H1 (cell line): ENCODE measurements at regions not wholly inside any gene's neighbourhood (a gene's known extent, or its start where the extent isn't known, plus 50 kb on each side); places are given as distances from the start of the nearest gene placed in this dataset.

Source experiments
- CTCF ChIA-PET: fragments of 300-600 bp; sonication (Branson Sonifier 250); formaldehyde crosslinking; loops from one replicate; lab custom pipeline; 2021; ENCODE audit not compliant: partially characterized antibody; lab: Charles Lee
- POLR2A ChIA-PET: fragments of 300-600 bp; sonication (Branson Sonifier 250); formaldehyde crosslinking; loops from one replicate; lab custom pipeline; 2021; ENCODE audit warnings: inconsistent platforms; ENCODE audit not compliant: partially characterized antibody; lab: Charles Lee
- DNase-seq, 2 experiments: peaks; one replicate each; pipeline versions ENCODE4 v3.0.0 to v3.0.0-alpha.2; 2010 to 2022; ENCODE audit warnings: low spot score in 2 of 2, low read depth in 1 of 2, mixed read lengths in 1 of 2
- FAIRE-seq: peaks from 2 replicates; lab custom pipeline; 2011; peaks lifted over from hg19 to GRCh38; lab: Jason Lieb, UNC
- H2AFZ ChIP-seq: 2 replicates; pipeline ENCODE4 v1.8.1; 2012; ENCODE audit warnings: low read length, inconsistent platforms
- H2AK5ac ChIP-seq: 2 replicates; pipeline ENCODE4 v1.6.1; 2013; ENCODE audit warnings: low read depth, low read length
- H2BK120ac ChIP-seq: replicated peaks from 2 replicates; pipeline ENCODE3; 2013; ENCODE audit warnings: low read depth, low read length, inconsistent platforms
- H2BK12ac ChIP-seq: 2 replicates; pipeline ENCODE4 v1.6.1; 2013; ENCODE audit warnings: low read depth, low read length
- H2BK15ac ChIP-seq: 2 replicates; pipeline ENCODE4 v1.6.1; 2013; ENCODE audit warnings: low read length
- H2BK20ac ChIP-seq: 2 replicates; pipeline ENCODE4 v1.6.1; 2013; ENCODE audit warnings: low read length
- H2BK5ac ChIP-seq: 2 replicates; pipeline ENCODE4 v1.6.1; 2013; ENCODE audit warnings: low read depth, low read length
- H3K14ac ChIP-seq: 2 replicates; pipeline ENCODE4 v1.6.1; 2013; ENCODE audit warnings: inconsistent platforms; ENCODE audit not compliant: insufficient read length
- H3K18ac ChIP-seq: 2 replicates; pipeline ENCODE4 v1.6.1; 2013; ENCODE audit warnings: low read length; ENCODE audit errors: extremely low read depth
- H3K23ac ChIP-seq: 2 replicates; pipeline ENCODE4 v1.6.1; 2013; ENCODE audit warnings: inconsistent platforms; ENCODE audit not compliant: insufficient read length
- H3K23me2 ChIP-seq: 2 replicates; pipeline ENCODE4 v1.6.1; 2013; ENCODE audit warnings: low read depth, low read length
- H3K27ac ChIP-seq: 2 replicates; pipeline ENCODE4 v1.6.1; 2011; ENCODE audit warnings: low read depth, low read length, inconsistent platforms
- H3K27me3 ChIP-seq, 4 experiments: replicated peaks in 1 of 4; 1 replicate in 1 of 4; 2 replicates in 3 of 4; pipeline versions ENCODE4 v1.6.1 to v1.8.1; 2011 to 2013; ENCODE audit warnings: low read length in 3 of 4, mild to moderate bottlenecking in 3 of 4, inconsistent platforms in 2 of 4, mixed read lengths in 2 of 4, moderate library complexity in 1 of 4; ENCODE audit not compliant: control insufficient read depth in 3 of 4, insufficient read depth in 3 of 4; ENCODE audit errors: extremely low read depth in 1 of 4
- H3K36me3 ChIP-seq, 4 experiments: 2 replicates each; pipeline versions ENCODE4 v1.6.1 to v1.8.1; 2011 to 2013; ENCODE audit warnings: mild to moderate bottlenecking in 4 of 4, low read length in 3 of 4, moderate library complexity in 2 of 4, control low read depth in 1 of 4, inconsistent platforms in 1 of 4; ENCODE audit not compliant: insufficient read depth in 4 of 4, control insufficient read depth in 2 of 4
- H3K4ac ChIP-seq: replicated peaks from 2 replicates; pipeline ENCODE3; 2013; ENCODE audit warnings: low read length, low read depth, mixed read lengths, inconsistent platforms; ENCODE audit not compliant: insufficient read length
- H3K4me1 ChIP-seq, 4 experiments: replicated peaks in 1 of 4; 1 replicate in 1 of 4; 2 replicates in 3 of 4; pipeline versions ENCODE4 v1.6.1 to v1.8.1; 2011 to 2013; ENCODE audit warnings: low read length in 3 of 4, inconsistent platforms in 2 of 4, mixed read lengths in 1 of 4; ENCODE audit not compliant: insufficient read depth in 4 of 4, control insufficient read depth in 3 of 4
- H3K4me2 ChIP-seq, 2 experiments: 2 replicates each; pipeline versions ENCODE4 v1.6.1 to v1.8.1; 2011 to 2013; ENCODE audit warnings: low read depth in 2 of 2, low read length in 2 of 2, control low read depth in 1 of 2, inconsistent platforms in 1 of 2, mild to moderate bottlenecking in 1 of 2; ENCODE audit not compliant: insufficient read depth in 1 of 2
- H3K4me3 ChIP-seq, 4 experiments: fragments of 200-600, 300-600 bp in 1 of 4; sonication (generic), shearing (Covaris generic), sonication (Bioruptor Twin) in 1 of 4; 2 replicates each; pipeline versions ENCODE4 v1.5.1 to v1.8.1; 2011 to 2016; ENCODE audit warnings: low read length in 4 of 4, low read depth in 3 of 4, control low read depth in 2 of 4, inconsistent platforms in 2 of 4, mild to moderate bottlenecking in 2 of 4, mixed read lengths in 1 of 4, moderate library complexity in 1 of 4; ENCODE audit not compliant: insufficient read depth in 2 of 4; ENCODE audit errors: extremely low read depth in 1 of 4
- H3K56ac ChIP-seq: replicated peaks from 2 replicates; pipeline ENCODE3; 2013; ENCODE audit warnings: low read depth, mild to moderate bottlenecking, mixed read lengths, low read length, inconsistent platforms; ENCODE audit not compliant: insufficient read length
- H3K79me1 ChIP-seq: 2 replicates; pipeline ENCODE4 v1.6.1; 2013; ENCODE audit warnings: low read depth, low read length, control low read depth
- H3K79me2 ChIP-seq, 2 experiments: 2 replicates each; pipeline versions ENCODE4 v1.6.1 to v1.8.1; 2012 to 2013; ENCODE audit warnings: low read length in 2 of 2, mild to moderate bottlenecking in 2 of 2, inconsistent platforms in 1 of 2; ENCODE audit not compliant: insufficient read depth in 2 of 2, control insufficient read depth in 1 of 2
- H3K9ac ChIP-seq, 4 experiments: replicated peaks in 1 of 4; 1 replicate in 1 of 4; 2 replicates in 3 of 4; pipeline versions ENCODE4 v1.6.1 to v1.8.1; 2011 to 2013; ENCODE audit warnings: low read depth in 3 of 4, low read length in 3 of 4, control low read depth in 2 of 4, mild to moderate bottlenecking in 2 of 4, moderate library complexity in 2 of 4, inconsistent platforms in 1 of 4; ENCODE audit errors: extremely low read depth in 1 of 4
- H3K9me3 ChIP-seq, 2 experiments: 2 replicates each; pipeline versions ENCODE4 v1.6.1 to v1.8.1; 2012 to 2013; ENCODE audit warnings: mild to moderate bottlenecking in 2 of 2, moderate library complexity in 2 of 2, control low read depth in 1 of 2, inconsistent platforms in 1 of 2, low read depth in 1 of 2, low read length in 1 of 2, mixed read lengths in 1 of 2; ENCODE audit not compliant: insufficient read depth in 2 of 2
- H4K20me1 ChIP-seq, 2 experiments: replicated peaks in 1 of 2; 2 replicates each; pipeline versions ENCODE3 to v1.8.1; 2011 to 2013; ENCODE audit warnings: inconsistent platforms in 2 of 2, low read length in 2 of 2, mild to moderate bottlenecking in 1 of 2; ENCODE audit not compliant: insufficient read depth in 2 of 2, control insufficient read depth in 1 of 2
- H4K5ac ChIP-seq: 2 replicates; pipeline ENCODE4 v1.6.1; 2013; ENCODE audit warnings: low read length, low read depth, mixed read lengths, inconsistent platforms; ENCODE audit not compliant: insufficient read length
- H4K8ac ChIP-seq: 2 replicates; pipeline ENCODE4 v1.8.0; 2013; ENCODE audit warnings: mild to moderate bottlenecking, moderate library complexity, low read length, inconsistent platforms; ENCODE audit not compliant: insufficient read depth; ENCODE audit errors: extremely low read depth
- H4K91ac ChIP-seq: replicated peaks from 2 replicates; pipeline ENCODE3; 2013; ENCODE audit warnings: low read length, mixed read lengths, inconsistent platforms; ENCODE audit not compliant: insufficient read length
- ATF2 ChIP-seq: IDR thresholded peaks from 2 replicates; pipeline ENCODE4 v1.6.1; 2012; ENCODE audit warnings: low read length, inconsistent platforms
- BACH1 ChIP-seq: IDR thresholded peaks from 2 replicates; pipeline ENCODE4 v1.6.1; 2012; ENCODE audit warnings: low read length, improper control_type of control experiment
- CTCF ChIP-seq, 3 experiments: IDR thresholded peaks; 1 replicate in 2 of 3; 2 replicates in 1 of 3; pipeline versions ENCODE4 v1.5.1 to v1.6.1; 2011; ENCODE audit warnings: low read length in 3 of 3, mild to moderate bottlenecking in 3 of 3, inconsistent platforms in 2 of 3, low read depth in 1 of 3, moderate library complexity in 1 of 3; ENCODE audit not compliant: insufficient read depth in 1 of 3; ENCODE audit errors: control extremely low read depth in 1 of 3
- JUN ChIP-seq: IDR thresholded peaks from 2 replicates; pipeline ENCODE4 v1.6.1; 2011; ENCODE audit warnings: low read depth, mild to moderate bottlenecking, improper control_type of control experiment, low read length
- MAFK ChIP-seq: IDR thresholded peaks from 2 replicates; pipeline ENCODE4 v1.6.1; 2012; ENCODE audit warnings: low read depth, mild to moderate bottlenecking, improper control_type of control experiment, low read length
- NRF1 ChIP-seq: IDR thresholded peaks from 2 replicates; pipeline ENCODE4 v1.6.1; 2011; ENCODE audit warnings: mild to moderate bottlenecking, low read depth, low read length, improper control_type of control experiment
- POLR2AphosphoS5 ChIP-seq: IDR thresholded peaks from 2 replicates; pipeline ENCODE4 v1.6.1; 2011; ENCODE audit warnings: low read depth, low read length
- RAD21 ChIP-seq, 2 experiments: IDR thresholded peaks in 1 of 2; conservative IDR thresholded peaks in 1 of 2; 2 replicates each; pipeline ENCODE4 v1.6.1; 2011; ENCODE audit warnings: low read depth in 2 of 2, low read length in 2 of 2, improper control_type of control experiment in 1 of 2, inconsistent platforms in 1 of 2, mild to moderate bottlenecking in 1 of 2, moderate library complexity in 1 of 2
- RXRA ChIP-seq: IDR thresholded peaks from 2 replicates; pipeline ENCODE4 v1.6.1; 2011; ENCODE audit warnings: low read depth, mild to moderate bottlenecking, low read length, moderate library complexity; ENCODE audit not compliant: insufficient read depth
- TCF12 ChIP-seq: IDR thresholded peaks from 2 replicates; pipeline ENCODE4 v1.6.1; 2011; ENCODE audit warnings: low read depth, mild to moderate bottlenecking, low read length
- YY1 ChIP-seq: IDR thresholded peaks from 2 replicates; pipeline ENCODE4 v1.6.1; 2011; ENCODE audit warnings: low read depth, mild to moderate bottlenecking, low read length
- WGBS, 2 experiments: shearing (Covaris generic) in 1 of 2; methylation state at CpG; one replicate each; pipeline versions ENCODE4 v1.1.6 to v1.1.7; 2013 to 2015; ENCODE audit warnings: low lambda C conversion rate in 2 of 2, mixed read lengths in 2 of 2, inconsistent platforms in 1 of 2, low coverage in 1 of 2, missing lambda C conversion rate in 1 of 2; ENCODE audit not compliant: insufficient replicate concordance in 2 of 2, insufficient coverage in 1 of 2, insufficient read length in 1 of 2; ENCODE audit errors: extremely low coverage in 1 of 2, missing lambda C conversion rate in 1 of 2; 5-methylcytosine and 5-hydroxymethylcytosine counted together

- no peaks in the 10 kb centered on the region for H3K36me3 ChIP-seq
- H4K8ac ChIP-seq, result no peak overlapping the region
- H4K5ac ChIP-seq, result no peak overlapping the region
- H3K18ac ChIP-seq, result no peak overlapping the region
- H3K9ac ChIP-seq, result no peak overlapping the region
- ChIA-PET POLR2A (no interaction called here), CTCF (no interaction called here)
- FAIRE-seq (no peak), DNase-seq (no peak)
- H2BK15ac ChIP-seq, result no peak overlapping the region
- WGBS, 2 experiments, result 75% methylated on average over 1 of the region's 1 CpG; no CpG with 5 or more reads in 1 of the 2 experiments
- H3K4me3 ChIP-seq, result no peak overlapping the region
- no peak overlapping the region for H3K14ac ChIP-seq
- H4K91ac ChIP-seq, result no peak overlapping the region
- H3K79me2 ChIP-seq, result no peaks in the 10 kb centered on the region
- H3K9me3 ChIP-seq, result peaks cover 9 to 13% of the 10 kb centered on the region in 2 experiments
- no peaks in the 10 kb centered on the region for H3K79me1 ChIP-seq
- no peaks in the 10 kb centered on the region for H3K23me2 ChIP-seq
- no peak overlapping the region for H2BK5ac ChIP-seq
- no peak overlapping the region for H3K4ac ChIP-seq
- no peaks in the 10 kb centered on the region; a peak in 2 of 7 replicates for H3K4me1 ChIP-seq
- TF ChIP-seq BACH1 (no peak), ATF2 (no peak), MAFK (no peak), POLR2AphosphoS5 (no peak), YY1 (no peak), RAD21 (IDR thresholded peaks at IDR 0.05 in 1 of 2, conservative IDR thresholded peaks at IDR 0.05 in 1 of 2; ENCODE audit: low read depth in 2 of 2, low read length in 2 of 2) (no peak), CTCF (IDR thresholded peaks at IDR 0.05; ENCODE audit: control extremely low read depth in 1 of 3, insufficient read depth in 1 of 3, low read depth in 1 of 3, low read length in 3 of 3) (no peak), RXRA (no peak), TCF12 (no peak), NRF1 (no peak), JUN (no peak)
- no peaks in the 10 kb centered on the region for H4K20me1 ChIP-seq
- no peak overlapping the region for H3K4me2 ChIP-seq
- H2AFZ ChIP-seq, result no peak overlapping the region
- H2BK120ac ChIP-seq, result no peak overlapping the region
- H2BK12ac ChIP-seq, result no peak overlapping the region
- H2AK5ac ChIP-seq, result no peak overlapping the region
- H3K56ac ChIP-seq, result no peak overlapping the region
- no peaks in the 10 kb centered on the region; a peak in 2 of 7 replicates for H3K27me3 ChIP-seq
- H2BK20ac ChIP-seq, result no peak overlapping the region
- H3K23ac ChIP-seq, result no peak overlapping the region
- H3K27ac ChIP-seq, result no peak overlapping the region
Observed at GRCh38 chr1:229132106-229132443, 138.8 kb upstream of the RAB4A start.
